H1 (cell line): ENCODE measurements at regions not wholly inside any gene's neighbourhood (a gene's known extent, or its start where the extent isn't known, plus 50 kb on each side); places are given as distances from the start of the nearest gene placed in this dataset.

Experiments used
- CTCF ChIA-PET: fragments of 300-600 bp; sonication (Branson Sonifier 250); formaldehyde crosslinking; loops from one replicate; lab custom pipeline; 2021; ENCODE audit not compliant: partially characterized antibody; lab: Charles Lee
- POLR2A ChIA-PET: fragments of 300-600 bp; sonication (Branson Sonifier 250); formaldehyde crosslinking; loops from one replicate; lab custom pipeline; 2021; ENCODE audit warnings: inconsistent platforms; ENCODE audit not compliant: partially characterized antibody; lab: Charles Lee
- DNase-seq, 2 experiments: peaks; one replicate each; pipeline versions ENCODE4 v3.0.0 to v3.0.0-alpha.2; 2010 to 2022; ENCODE audit warnings: low spot score in 2 of 2, low read depth in 1 of 2, mixed read lengths in 1 of 2
- FAIRE-seq: peaks from 2 replicates; lab custom pipeline; 2011; peaks lifted over from hg19 to GRCh38; lab: Jason Lieb, UNC
- H2AFZ ChIP-seq: 2 replicates; pipeline ENCODE4 v1.8.1; 2012; ENCODE audit warnings: low read length, inconsistent platforms
- H2AK5ac ChIP-seq: 2 replicates; pipeline ENCODE4 v1.6.1; 2013; ENCODE audit warnings: low read depth, low read length
- H2BK120ac ChIP-seq: replicated peaks from 2 replicates; pipeline ENCODE3; 2013; ENCODE audit warnings: low read depth, low read length, inconsistent platforms
- H2BK12ac ChIP-seq: 2 replicates; pipeline ENCODE4 v1.6.1; 2013; ENCODE audit warnings: low read depth, low read length
- H2BK15ac ChIP-seq: 2 replicates; pipeline ENCODE4 v1.6.1; 2013; ENCODE audit warnings: low read length
- H2BK20ac ChIP-seq: 2 replicates; pipeline ENCODE4 v1.6.1; 2013; ENCODE audit warnings: low read length
- H2BK5ac ChIP-seq: 2 replicates; pipeline ENCODE4 v1.6.1; 2013; ENCODE audit warnings: low read depth, low read length
- H3K14ac ChIP-seq: 2 replicates; pipeline ENCODE4 v1.6.1; 2013; ENCODE audit warnings: inconsistent platforms; ENCODE audit not compliant: insufficient read length
- H3K18ac ChIP-seq: 2 replicates; pipeline ENCODE4 v1.6.1; 2013; ENCODE audit warnings: low read length; ENCODE audit errors: extremely low read depth
- H3K23ac ChIP-seq: 2 replicates; pipeline ENCODE4 v1.6.1; 2013; ENCODE audit warnings: inconsistent platforms; ENCODE audit not compliant: insufficient read length
- H3K23me2 ChIP-seq: 2 replicates; pipeline ENCODE4 v1.6.1; 2013; ENCODE audit warnings: low read depth, low read length
- H3K27ac ChIP-seq: 2 replicates; pipeline ENCODE4 v1.6.1; 2011; ENCODE audit warnings: low read depth, low read length, inconsistent platforms
- H3K27me3 ChIP-seq, 4 experiments: replicated peaks in 1 of 4; 1 replicate in 1 of 4; 2 replicates in 3 of 4; pipeline versions ENCODE4 v1.6.1 to v1.8.1; 2011 to 2013; ENCODE audit warnings: low read length in 3 of 4, mild to moderate bottlenecking in 3 of 4, inconsistent platforms in 2 of 4, mixed read lengths in 2 of 4, moderate library complexity in 1 of 4; ENCODE audit not compliant: control insufficient read depth in 3 of 4, insufficient read depth in 3 of 4; ENCODE audit errors: extremely low read depth in 1 of 4
- H3K36me3 ChIP-seq, 4 experiments: 2 replicates each; pipeline versions ENCODE4 v1.6.1 to v1.8.1; 2011 to 2013; ENCODE audit warnings: mild to moderate bottlenecking in 4 of 4, low read length in 3 of 4, moderate library complexity in 2 of 4, control low read depth in 1 of 4, inconsistent platforms in 1 of 4; ENCODE audit not compliant: insufficient read depth in 4 of 4, control insufficient read depth in 2 of 4
- H3K4ac ChIP-seq: replicated peaks from 2 replicates; pipeline ENCODE3; 2013; ENCODE audit warnings: low read length, low read depth, mixed read lengths, inconsistent platforms; ENCODE audit not compliant: insufficient read length
- H3K4me1 ChIP-seq, 4 experiments: replicated peaks in 1 of 4; 1 replicate in 1 of 4; 2 replicates in 3 of 4; pipeline versions ENCODE4 v1.6.1 to v1.8.1; 2011 to 2013; ENCODE audit warnings: low read length in 3 of 4, inconsistent platforms in 2 of 4, mixed read lengths in 1 of 4; ENCODE audit not compliant: insufficient read depth in 4 of 4, control insufficient read depth in 3 of 4
- H3K4me2 ChIP-seq, 2 experiments: 2 replicates each; pipeline versions ENCODE4 v1.6.1 to v1.8.1; 2011 to 2013; ENCODE audit warnings: low read depth in 2 of 2, low read length in 2 of 2, control low read depth in 1 of 2, inconsistent platforms in 1 of 2, mild to moderate bottlenecking in 1 of 2; ENCODE audit not compliant: insufficient read depth in 1 of 2
- H3K4me3 ChIP-seq, 4 experiments: fragments of 200-600, 300-600 bp in 1 of 4; sonication (generic), shearing (Covaris generic), sonication (Bioruptor Twin) in 1 of 4; 2 replicates each; pipeline versions ENCODE4 v1.5.1 to v1.8.1; 2011 to 2016; ENCODE audit warnings: low read length in 4 of 4, low read depth in 3 of 4, control low read depth in 2 of 4, inconsistent platforms in 2 of 4, mild to moderate bottlenecking in 2 of 4, mixed read lengths in 1 of 4, moderate library complexity in 1 of 4; ENCODE audit not compliant: insufficient read depth in 2 of 4; ENCODE audit errors: extremely low read depth in 1 of 4
- H3K56ac ChIP-seq: replicated peaks from 2 replicates; pipeline ENCODE3; 2013; ENCODE audit warnings: low read depth, mild to moderate bottlenecking, mixed read lengths, low read length, inconsistent platforms; ENCODE audit not compliant: insufficient read length
- H3K79me1 ChIP-seq: 2 replicates; pipeline ENCODE4 v1.6.1; 2013; ENCODE audit warnings: low read depth, low read length, control low read depth
- H3K79me2 ChIP-seq, 2 experiments: 2 replicates each; pipeline versions ENCODE4 v1.6.1 to v1.8.1; 2012 to 2013; ENCODE audit warnings: low read length in 2 of 2, mild to moderate bottlenecking in 2 of 2, inconsistent platforms in 1 of 2; ENCODE audit not compliant: insufficient read depth in 2 of 2, control insufficient read depth in 1 of 2
- H3K9ac ChIP-seq, 4 experiments: replicated peaks in 1 of 4; 1 replicate in 1 of 4; 2 replicates in 3 of 4; pipeline versions ENCODE4 v1.6.1 to v1.8.1; 2011 to 2013; ENCODE audit warnings: low read depth in 3 of 4, low read length in 3 of 4, control low read depth in 2 of 4, mild to moderate bottlenecking in 2 of 4, moderate library complexity in 2 of 4, inconsistent platforms in 1 of 4; ENCODE audit errors: extremely low read depth in 1 of 4
- H3K9me3 ChIP-seq, 2 experiments: 2 replicates each; pipeline versions ENCODE4 v1.6.1 to v1.8.1; 2012 to 2013; ENCODE audit warnings: mild to moderate bottlenecking in 2 of 2, moderate library complexity in 2 of 2, control low read depth in 1 of 2, inconsistent platforms in 1 of 2, low read depth in 1 of 2, low read length in 1 of 2, mixed read lengths in 1 of 2; ENCODE audit not compliant: insufficient read depth in 2 of 2
- H4K20me1 ChIP-seq, 2 experiments: replicated peaks in 1 of 2; 2 replicates each; pipeline versions ENCODE3 to v1.8.1; 2011 to 2013; ENCODE audit warnings: inconsistent platforms in 2 of 2, low read length in 2 of 2, mild to moderate bottlenecking in 1 of 2; ENCODE audit not compliant: insufficient read depth in 2 of 2, control insufficient read depth in 1 of 2
- H4K5ac ChIP-seq: 2 replicates; pipeline ENCODE4 v1.6.1; 2013; ENCODE audit warnings: low read length, low read depth, mixed read lengths, inconsistent platforms; ENCODE audit not compliant: insufficient read length
- H4K8ac ChIP-seq: 2 replicates; pipeline ENCODE4 v1.8.0; 2013; ENCODE audit warnings: mild to moderate bottlenecking, moderate library complexity, low read length, inconsistent platforms; ENCODE audit not compliant: insufficient read depth; ENCODE audit errors: extremely low read depth
- H4K91ac ChIP-seq: replicated peaks from 2 replicates; pipeline ENCODE3; 2013; ENCODE audit warnings: low read length, mixed read lengths, inconsistent platforms; ENCODE audit not compliant: insufficient read length
- NANOG ChIP-seq: IDR thresholded peaks from 2 replicates; pipeline ENCODE4 v1.6.1; 2011; ENCODE audit warnings: low read length, low read depth, mild to moderate bottlenecking, inconsistent platforms; ENCODE audit not compliant: insufficient read depth, poor library complexity, severe bottlenecking
- PHF8 ChIP-seq: fragments of 200-600 bp; sonication (generic); conservative IDR thresholded peaks from 2 replicates; pipeline ENCODE4 v1.7.1; 2012; ENCODE audit warnings: low read depth, mild to moderate bottlenecking, inconsistent platforms, low read length, moderate library complexity
- SIRT6 ChIP-seq: IDR thresholded peaks from one replicate; pipeline ENCODE4 v1.7.1; 2012; ENCODE audit warnings: low read length, inconsistent platforms
- WGBS, 2 experiments: shearing (Covaris generic) in 1 of 2; methylation state at CpG; one replicate each; pipeline versions ENCODE4 v1.1.6 to v1.1.7; 2013 to 2015; ENCODE audit warnings: low lambda C conversion rate in 2 of 2, mixed read lengths in 2 of 2, inconsistent platforms in 1 of 2, low coverage in 1 of 2, missing lambda C conversion rate in 1 of 2; ENCODE audit not compliant: insufficient replicate concordance in 2 of 2, insufficient coverage in 1 of 2, insufficient read length in 1 of 2; ENCODE audit errors: extremely low coverage in 1 of 2, missing lambda C conversion rate in 1 of 2; 5-methylcytosine and 5-hydroxymethylcytosine counted together

GRCh38 chr2:179344970-179345369 lies 80.3 kb upstream of the SESTD1 start:
- Histone ChIP-seq H3K9me3 (no peaks in the 10 kb centered on the region), H2BK12ac (no peak overlapping the region), H3K23me2 (no peaks in the 10 kb centered on the region), H4K91ac (no peak overlapping the region), H4K5ac (no peak overlapping the region), H2BK5ac (no peak overlapping the region), H3K79me2 (no peaks in the 10 kb centered on the region), H3K4me3 (no peak overlapping the region), H4K8ac (no peak overlapping the region), H3K56ac (no peak overlapping the region), H2BK20ac (no peak overlapping the region), H3K79me1 (no peaks in the 10 kb centered on the region), H3K9ac (no peak overlapping the region), H3K4me2 (no peak overlapping the region), H3K23ac (no peak overlapping the region), H3K27ac (no peak overlapping the region), H2BK120ac (no peak overlapping the region), H3K14ac (no peak overlapping the region), H3K4ac (no peak overlapping the region), H2AFZ (peak overlapping the region; percentile 98), H2AK5ac (no peak overlapping the region), H4K20me1 (no peaks in the 10 kb centered on the region), H3K4me1 (peaks cover 0 to 3% (median 1%) of the 10 kb centered on the region in 4 experiments; a peak in 2 of 7 replicates), H3K27me3 (no peaks in the 10 kb centered on the region), H3K36me3 (no peaks in the 10 kb centered on the region), H3K18ac (no peak overlapping the region), H2BK15ac (no peak overlapping the region)
- ChIA-PET CTCF (interaction anchor here (1.1 to 2.7 kb wide), 3 partner anchors 9 to 126 kb away, joined by 4 to 9 read pairs (median 6); no protein-coding TSS in a partner anchor), POLR2A (no interaction called here)
- FAIRE-seq: no peak
- no peak for DNase-seq
- 94% methylated on average over 1 of the region's 1 CpG; no CpG with 5 or more reads in 1 of the 2 experiments for WGBS, 2 experiments
- no peak for TF ChIP-seq NANOG
- TF ChIP-seq PHF8: no peak
- TF ChIP-seq SIRT6: no peak
